ENCODE measurements at regions not wholly inside any gene's neighbourhood (a gene's known extent, or its start where the extent isn't known, plus 50 kb on each side); places are given as distances from the start of the nearest gene placed in this dataset.

- Mint-ChIP-seq H3K4me1 (ENCODE audit: low read depth) (no peaks in the 10 kb centered on the region), H3K4me3 (no peak overlapping the region), H3K27ac (no peak overlapping the region), H3K9me3 (peaks cover 3% of the 10 kb centered on the region), H3K27me3 (no peaks in the 10 kb centered on the region), H3K36me3 (ENCODE audit: low read depth) (no peaks in the 10 kb centered on the region)
- no peak for DNase-seq
- Histone ChIP-seq H3K9me3 (ENCODE audit: control insufficient read depth in 1 of 2, insufficient read depth in 1 of 2, low read length in 2 of 2) (peaks cover 0 to 10% of the 10 kb centered on the region in 2 experiments), H3K36me3 (ENCODE audit: insufficient read depth, low read length) (no peaks in the 10 kb centered on the region), H3K4me1 (ENCODE audit: insufficient read depth, low read length) (no peaks in the 10 kb centered on the region), H3K27ac (ENCODE audit: low read depth in 1 of 2, low read length in 2 of 2) (no peak overlapping the region), H3K27me3 (ENCODE audit: control insufficient read depth in 1 of 2, insufficient read depth in 2 of 2, low read length in 2 of 2) (no peaks in the 10 kb centered on the region), H3K4me3 (ENCODE audit: low read length) (no peak overlapping the region)
- no peak for TF ChIP-seq CTCF (IDR thresholded peaks at IDR 0.05)
- ChIA-PET POLR2A (no interaction called here), CTCF (no interaction called here)
- no peak for ATAC-seq (ENCODE audit: poor library complexity)
- intact Hi-C loops (cut with DNase I, micrococcal nuclease): no loop called here
These were observed 974.5 kb upstream of the CDH10 start for GRCh38 chr5:25619273-25619672.

GRCh38 chr5:25618821-25619220 is 974.0 kb upstream of the CDH10 start:
- no peaks in the 10 kb centered on the region for H3K27me3 Mint-ChIP-seq
- Histone ChIP-seq H3K9me3 (ENCODE audit: control insufficient read depth in 1 of 2, insufficient read depth in 1 of 2, low read length in 2 of 2) (peaks cover 0 to 11% of the 10 kb centered on the region in 2 experiments), H3K27me3 (ENCODE audit: control insufficient read depth in 1 of 2, insufficient read depth in 2 of 2, low read length in 2 of 2) (no peaks in the 10 kb centered on the region), H3K4me1 (ENCODE audit: insufficient read depth, low read length) (no peaks in the 10 kb centered on the region), H3K4me3 (ENCODE audit: low read length) (no peak overlapping the region), H3K36me3 (ENCODE audit: insufficient read depth, low read length) (no peaks in the 10 kb centered on the region), H3K27ac (ENCODE audit: low read depth in 1 of 2, low read length in 2 of 2) (no peak overlapping the region)
- intact Hi-C loops (cut with DNase I, micrococcal nuclease): no loop called here
- DNase-seq (no peak), ATAC-seq (ENCODE audit: poor library complexity) (no peak)
- no peaks in the 10 kb centered on the region for H3K4me1 Mint-ChIP-seq (ENCODE audit: low read depth)
- no peak overlapping the region for H3K27ac Mint-ChIP-seq
- TF ChIP-seq CTCF (IDR thresholded peaks at IDR 0.05): no peak
- peaks cover 3% of the 10 kb centered on the region for H3K9me3 Mint-ChIP-seq
- POLR2A ChIA-PET: no interaction called here
- CTCF ChIA-PET: no interaction called here
- H3K4me3 Mint-ChIP-seq: no peak overlapping the region
- H3K36me3 Mint-ChIP-seq (ENCODE audit: low read depth): no peaks in the 10 kb centered on the region

GRCh38 chr5:25614466-25614865 is 969.7 kb upstream of the CDH10 start:
- Mint-ChIP-seq H3K9me3 (peaks cover 3% of the 10 kb centered on the region), H3K27ac (no peak overlapping the region), H3K27me3 (no peaks in the 10 kb centered on the region), H3K4me1 (ENCODE audit: low read depth) (no peaks in the 10 kb centered on the region), H3K36me3 (ENCODE audit: low read depth) (no peaks in the 10 kb centered on the region), H3K4me3 (no peak overlapping the region)
- no peak for DNase-seq
- ChIA-PET POLR2A (no interaction called here), CTCF (no interaction called here)
- Histone ChIP-seq H3K36me3 (ENCODE audit: insufficient read depth, low read length) (no peaks in the 10 kb centered on the region), H3K27ac (ENCODE audit: low read depth in 1 of 2, low read length in 2 of 2) (no peak overlapping the region), H3K9me3 (ENCODE audit: control insufficient read depth in 1 of 2, insufficient read depth in 1 of 2, low read length in 2 of 2) (peaks cover 0 to 17% of the 10 kb centered on the region in 2 experiments), H3K4me3 (ENCODE audit: low read length) (no peak overlapping the region), H3K27me3 (ENCODE audit: control insufficient read depth in 1 of 2, insufficient read depth in 2 of 2, low read length in 2 of 2) (no peaks in the 10 kb centered on the region), H3K4me1 (ENCODE audit: insufficient read depth, low read length) (no peaks in the 10 kb centered on the region)
- intact Hi-C loops (cut with DNase I, micrococcal nuclease): no loop called here
- no peak for ATAC-seq (ENCODE audit: poor library complexity)
- TF ChIP-seq CTCF (IDR thresholded peaks at IDR 0.05): no peak

Measured in CD4-positive, alpha-beta T cell (primary cell).